ENCODE measurements at regions not wholly inside any gene's neighbourhood (a gene's known extent, or its start where the extent isn't known, plus 50 kb on each side); places are given as distances from the start of the nearest gene placed in this dataset.
"Not testable (repeated sequence)": the region's sequence is repeated elsewhere in the genome, so short reads cannot be mapped to it uniquely, and the experiment has no call there.

- no peaks in the 10 kb centered on the region for H3K27me3 Mint-ChIP-seq
- no peak overlapping the region for H3K4me3 Mint-ChIP-seq (ENCODE audit: low read depth)
- DNase-seq (ENCODE audit: low spot score, unreplicated experiment), result no peak
- no peak overlapping the region for H3K27ac Mint-ChIP-seq
- H3K4me1 Mint-ChIP-seq (ENCODE audit: low read depth), result no peaks in the 10 kb centered on the region
- H3K9me3 Mint-ChIP-seq (ENCODE audit: low read depth), result peaks cover 16% of the 10 kb centered on the region
- H3K36me3 Mint-ChIP-seq (ENCODE audit: insufficient read depth), result no peaks in the 10 kb centered on the region
- TF ChIP-seq, protein P1, sequence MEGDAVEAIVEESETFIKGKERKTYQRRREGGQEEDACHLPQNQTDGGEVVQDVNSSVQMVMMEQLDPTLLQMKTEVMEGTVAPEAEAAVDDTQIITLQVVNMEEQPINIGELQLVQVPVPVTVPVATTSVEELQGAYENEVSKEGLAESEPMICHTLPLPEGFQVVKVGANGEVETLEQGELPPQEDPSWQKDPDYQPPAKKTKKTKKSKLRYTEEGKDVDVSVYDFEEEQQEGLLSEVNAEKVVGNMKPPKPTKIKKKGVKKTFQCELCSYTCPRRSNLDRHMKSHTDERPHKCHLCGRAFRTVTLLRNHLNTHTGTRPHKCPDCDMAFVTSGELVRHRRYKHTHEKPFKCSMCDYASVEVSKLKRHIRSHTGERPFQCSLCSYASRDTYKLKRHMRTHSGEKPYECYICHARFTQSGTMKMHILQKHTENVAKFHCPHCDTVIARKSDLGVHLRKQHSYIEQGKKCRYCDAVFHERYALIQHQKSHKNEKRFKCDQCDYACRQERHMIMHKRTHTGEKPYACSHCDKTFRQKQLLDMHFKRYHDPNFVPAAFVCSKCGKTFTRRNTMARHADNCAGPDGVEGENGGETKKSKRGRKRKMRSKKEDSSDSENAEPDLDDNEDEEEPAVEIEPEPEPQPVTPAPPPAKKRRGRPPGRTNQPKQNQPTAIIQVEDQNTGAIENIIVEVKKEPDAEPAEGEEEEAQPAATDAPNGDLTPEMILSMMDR (IDR thresholded peaks at IDR 0.05; ENCODE audit: unreplicated experiment), result no peak
These were observed 133.8 kb upstream of the ANKRD50 start for GRCh38 chr4:124846306-124846705.

DNA sequence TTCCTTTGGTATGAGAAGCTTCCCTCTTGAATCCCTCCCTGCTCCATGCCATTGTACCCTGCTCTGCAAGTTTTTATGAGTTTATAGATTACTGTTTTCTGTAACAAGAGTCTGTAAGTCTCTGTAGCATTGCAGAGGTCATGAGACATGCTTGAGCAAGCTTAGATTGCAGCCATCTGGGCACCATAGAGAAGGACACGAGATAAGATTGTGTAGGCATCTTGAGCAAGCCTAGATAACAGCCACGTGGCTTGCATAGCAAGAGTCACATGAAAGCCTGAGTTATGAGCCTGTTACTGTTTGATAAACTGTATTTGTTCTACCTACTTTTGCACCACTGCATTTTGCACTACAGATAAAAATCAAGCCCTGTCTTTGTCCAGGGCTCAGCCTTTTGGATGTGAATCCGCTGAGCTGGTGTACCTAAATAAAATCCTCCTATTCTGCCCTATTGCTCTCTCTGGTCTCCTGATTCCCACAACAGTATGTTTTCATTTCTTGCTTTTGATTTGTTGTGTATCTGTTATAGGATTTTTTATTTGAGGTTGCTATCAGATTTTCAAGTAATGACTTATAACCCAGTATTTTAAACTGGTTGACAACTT, 127.4 kb upstream of the ANKRD50 start:
- Mint-ChIP-seq H3K4me1 (ENCODE audit: low read depth) (no peaks in the 10 kb centered on the region), H3K9me3 (ENCODE audit: low read depth) (peaks cover 53% of the 10 kb centered on the region), H3K27me3 (no peaks in the 10 kb centered on the region), H3K27ac (no peak overlapping the region), H3K36me3 (ENCODE audit: insufficient read depth) (peaks cover 3% of the 10 kb centered on the region), H3K4me3 (ENCODE audit: low read depth) (no peak overlapping the region)
- no peak for DNase-seq (ENCODE audit: low spot score, unreplicated experiment)
- TF ChIP-seq, protein P1 (IDR thresholded peaks at IDR 0.05; ENCODE audit: unreplicated experiment), result no peak

- peaks cover 2% of the 10 kb centered on the region for H3K36me3 Mint-ChIP-seq (ENCODE audit: insufficient read depth)
- TF ChIP-seq, protein P1 (IDR thresholded peaks at IDR 0.05; ENCODE audit: unreplicated experiment), result no peak
- no peak overlapping the region for H3K27ac Mint-ChIP-seq
- no peak overlapping the region for H3K4me3 Mint-ChIP-seq (ENCODE audit: low read depth)
- no peak for DNase-seq (ENCODE audit: low spot score, unreplicated experiment)
- H3K9me3 Mint-ChIP-seq (ENCODE audit: low read depth), result peaks cover 40% of the 10 kb centered on the region
- H3K27me3 Mint-ChIP-seq, result no peaks in the 10 kb centered on the region
- no peaks in the 10 kb centered on the region for H3K4me1 Mint-ChIP-seq (ENCODE audit: low read depth)
These were observed 121.4 kb upstream of the ANKRD50 start for GRCh38 chr4:124833831-124834505.

GRCh38 chr4:124828382-124828781, 115.8 kb upstream of the ANKRD50 start:
- H3K4me3 Mint-ChIP-seq (ENCODE audit: low read depth), result no peak overlapping the region
- no peak overlapping the region for H3K27ac Mint-ChIP-seq
- H3K36me3 Mint-ChIP-seq (ENCODE audit: insufficient read depth), result no peaks in the 10 kb centered on the region
- H3K4me1 Mint-ChIP-seq (ENCODE audit: low read depth), result no peaks in the 10 kb centered on the region
- H3K27me3 Mint-ChIP-seq, result no peaks in the 10 kb centered on the region
- H3K9me3 Mint-ChIP-seq (ENCODE audit: low read depth), result peaks cover 10% of the 10 kb centered on the region
- DNase-seq (ENCODE audit: low spot score, unreplicated experiment), result no peak
- TF ChIP-seq, protein P1 (IDR thresholded peaks at IDR 0.05; ENCODE audit: unreplicated experiment), result no peak

DNA sequence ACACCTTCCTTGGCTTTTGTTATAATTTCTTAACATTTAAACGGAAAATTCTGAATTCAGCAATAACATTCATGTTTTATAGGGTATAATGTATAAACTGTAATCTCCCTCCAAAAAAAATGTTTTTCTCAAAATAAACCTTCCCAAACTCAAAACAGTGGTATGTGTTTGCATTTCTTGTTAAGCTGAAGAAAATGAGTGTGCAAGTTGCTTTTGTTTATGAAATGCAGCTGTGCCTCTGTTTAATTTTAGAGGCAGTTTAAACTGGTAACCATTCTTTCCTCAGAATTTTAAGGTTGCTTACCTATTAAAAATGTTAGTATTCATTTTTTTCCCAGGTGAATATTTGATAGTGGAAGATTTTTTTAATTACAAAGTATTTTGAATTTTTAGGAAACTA, 105.0 kb upstream of the ANKRD50 start:
- Mint-ChIP-seq H3K4me1 (ENCODE audit: low read depth) (no peaks in the 10 kb centered on the region), H3K27me3 (no peaks in the 10 kb centered on the region), H3K36me3 (ENCODE audit: insufficient read depth) (no peaks in the 10 kb centered on the region), H3K4me3 (ENCODE audit: low read depth) (no peak overlapping the region), H3K27ac (no peak overlapping the region), H3K9me3 (ENCODE audit: low read depth) (peaks cover 25% of the 10 kb centered on the region)
- DNase-seq (ENCODE audit: low spot score, unreplicated experiment), result no peak
- TF ChIP-seq, protein P1 (IDR thresholded peaks at IDR 0.05; ENCODE audit: unreplicated experiment), result no peak

DNA sequence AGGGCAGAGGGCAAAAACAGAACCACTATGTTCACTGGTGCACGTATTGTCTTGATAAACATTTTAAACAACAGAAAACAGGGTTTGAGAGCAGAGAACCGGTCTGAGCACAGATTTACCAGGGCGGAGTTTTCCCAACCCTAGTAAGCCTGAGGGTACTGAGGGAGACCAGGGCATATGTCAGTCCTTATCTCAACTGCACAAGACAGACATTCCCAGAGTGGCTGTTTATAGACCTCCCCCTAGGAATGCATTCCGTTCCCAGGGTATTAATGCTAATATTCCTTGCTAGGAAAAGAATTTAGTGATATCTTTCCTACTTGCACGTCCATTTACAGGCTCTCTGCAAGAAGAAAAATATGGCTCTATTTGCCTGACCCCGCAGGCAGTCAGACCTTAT, 99.7 kb upstream of the ANKRD50 start:
- H3K4me3 Mint-ChIP-seq (ENCODE audit: low read depth); DNase-seq (ENCODE audit: low spot score, unreplicated experiment); H3K27ac Mint-ChIP-seq; H3K4me1 Mint-ChIP-seq (ENCODE audit: low read depth); H3K27me3 Mint-ChIP-seq; H3K36me3 Mint-ChIP-seq (ENCODE audit: insufficient read depth): not testable (repeated sequence)
- peaks cover 16% of the 10 kb centered on the region for H3K9me3 Mint-ChIP-seq (ENCODE audit: low read depth)
